ENCODE measurements at regions not wholly inside any gene's neighbourhood (a gene's known extent, or its start where the extent isn't known, plus 50 kb on each side); places are given as distances from the start of the nearest gene placed in this dataset.

DNA sequence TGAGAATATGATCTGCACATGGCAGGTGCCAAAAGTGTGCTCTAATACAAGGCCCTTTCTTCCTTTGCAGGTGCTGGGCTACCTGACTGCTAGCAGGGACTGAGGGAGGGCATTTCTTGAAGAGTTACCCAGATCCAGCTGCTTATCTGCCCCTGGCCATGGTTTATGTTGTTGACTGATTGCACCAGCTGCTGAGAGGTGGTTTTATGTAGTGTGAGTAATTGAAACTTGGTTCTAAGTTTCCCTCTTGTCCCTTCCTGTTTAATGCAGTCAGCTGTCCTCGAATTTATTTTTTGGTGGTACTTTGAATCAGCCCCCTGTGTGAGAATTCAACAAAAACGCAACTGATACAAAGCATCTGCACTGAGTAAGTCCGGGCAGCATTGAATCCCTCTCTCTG lies 288.3 kb upstream of the C2CD4B start:
- TF ChIP-seq, protein P1, sequence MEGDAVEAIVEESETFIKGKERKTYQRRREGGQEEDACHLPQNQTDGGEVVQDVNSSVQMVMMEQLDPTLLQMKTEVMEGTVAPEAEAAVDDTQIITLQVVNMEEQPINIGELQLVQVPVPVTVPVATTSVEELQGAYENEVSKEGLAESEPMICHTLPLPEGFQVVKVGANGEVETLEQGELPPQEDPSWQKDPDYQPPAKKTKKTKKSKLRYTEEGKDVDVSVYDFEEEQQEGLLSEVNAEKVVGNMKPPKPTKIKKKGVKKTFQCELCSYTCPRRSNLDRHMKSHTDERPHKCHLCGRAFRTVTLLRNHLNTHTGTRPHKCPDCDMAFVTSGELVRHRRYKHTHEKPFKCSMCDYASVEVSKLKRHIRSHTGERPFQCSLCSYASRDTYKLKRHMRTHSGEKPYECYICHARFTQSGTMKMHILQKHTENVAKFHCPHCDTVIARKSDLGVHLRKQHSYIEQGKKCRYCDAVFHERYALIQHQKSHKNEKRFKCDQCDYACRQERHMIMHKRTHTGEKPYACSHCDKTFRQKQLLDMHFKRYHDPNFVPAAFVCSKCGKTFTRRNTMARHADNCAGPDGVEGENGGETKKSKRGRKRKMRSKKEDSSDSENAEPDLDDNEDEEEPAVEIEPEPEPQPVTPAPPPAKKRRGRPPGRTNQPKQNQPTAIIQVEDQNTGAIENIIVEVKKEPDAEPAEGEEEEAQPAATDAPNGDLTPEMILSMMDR (IDR thresholded peaks at IDR 0.05; ENCODE audit: poor library complexity), result no peak
- TF ChIP-seq EZH2 (IDR thresholded peaks at IDR 0.05; ENCODE audit: borderline replicate concordance) (no peak), EZH2phosphoT487 (IDR thresholded peaks at IDR 0.05; ENCODE audit: low read depth, severe bottlenecking, unreplicated experiment) (no peak)
